BLaER1 (cell line): ENCODE measurements at regions not wholly inside any gene's neighbourhood (a gene's known extent, or its start where the extent isn't known, plus 50 kb on each side); places are given as distances from the start of the nearest gene placed in this dataset.

ENCODE experiments used
- H3K27ac ChIP-seq: shearing (Covaris generic); formaldehyde crosslinking; 2 replicates; pipeline ENCODE4 v1.8.1; 2022
- H3K27me3 ChIP-seq: shearing (Covaris generic); formaldehyde crosslinking; 2 replicates; pipeline ENCODE4 v1.8.1; 2022
- H3K36me3 ChIP-seq: shearing (Covaris generic); formaldehyde crosslinking; 2 replicates; pipeline ENCODE4 v1.8.1; 2022
- H3K4me1 ChIP-seq: shearing (Covaris generic); formaldehyde crosslinking; 2 replicates; pipeline ENCODE4 v1.8.1; 2022
- H3K4me2 ChIP-seq: shearing (Covaris generic); formaldehyde crosslinking; 2 replicates; pipeline ENCODE4 v1.8.1; 2022
- H3K4me3 ChIP-seq: shearing (Covaris generic); formaldehyde crosslinking; 2 replicates; pipeline ENCODE4 v1.8.1; 2022
- H3K9ac ChIP-seq: shearing (Covaris generic); formaldehyde crosslinking; 2 replicates; pipeline ENCODE4 v1.8.1; 2022
- H3K9me3 ChIP-seq: shearing (Covaris generic); formaldehyde crosslinking; 2 replicates; pipeline ENCODE4 v1.8.1; 2022
- H4K20me1 ChIP-seq: shearing (Covaris generic); formaldehyde crosslinking; 2 replicates; pipeline ENCODE4 v1.8.1; 2022
- Cebpa-rat ChIP-seq: shearing (Covaris generic); IDR thresholded peaks from 2 replicates; pipeline ENCODE4 v1.8.1; 2022

DNA sequence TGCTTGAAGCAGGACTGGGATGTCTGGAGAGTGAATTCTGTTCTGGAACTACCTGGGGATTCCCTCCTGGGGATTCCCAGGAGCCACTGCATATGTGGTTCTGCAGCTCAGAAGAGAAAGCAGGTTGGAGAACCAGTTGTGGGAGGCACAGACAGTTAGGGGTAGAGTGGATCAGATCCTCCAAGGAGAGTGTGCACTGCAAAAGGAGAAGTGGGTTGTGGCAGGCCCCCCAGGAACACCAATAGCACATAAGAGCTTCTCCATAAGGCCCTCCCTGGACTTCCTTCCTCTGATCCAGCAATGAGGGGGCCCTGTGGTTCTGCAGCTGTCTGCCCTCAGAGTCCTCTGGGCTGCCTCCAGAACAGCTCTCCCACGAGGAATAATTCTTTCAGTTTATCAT, 369.2 kb upstream of the CNR1 start:
- H3K4me1 ChIP-seq, result peaks cover 30% of the 10 kb centered on the region
- H3K27ac ChIP-seq, result no peak overlapping the region
- no peaks in the 10 kb centered on the region for H3K9me3 ChIP-seq
- no peaks in the 10 kb centered on the region for H3K36me3 ChIP-seq
- H3K4me3 ChIP-seq, result no peak overlapping the region
- H3K27me3 ChIP-seq, result no peaks in the 10 kb centered on the region
- no peak overlapping the region for H3K9ac ChIP-seq
- no peak for TF ChIP-seq Cebpa-rat
- H4K20me1 ChIP-seq, result no peaks in the 10 kb centered on the region
- peak overlapping the region; percentile 50 for H3K4me2 ChIP-seq

DNA sequence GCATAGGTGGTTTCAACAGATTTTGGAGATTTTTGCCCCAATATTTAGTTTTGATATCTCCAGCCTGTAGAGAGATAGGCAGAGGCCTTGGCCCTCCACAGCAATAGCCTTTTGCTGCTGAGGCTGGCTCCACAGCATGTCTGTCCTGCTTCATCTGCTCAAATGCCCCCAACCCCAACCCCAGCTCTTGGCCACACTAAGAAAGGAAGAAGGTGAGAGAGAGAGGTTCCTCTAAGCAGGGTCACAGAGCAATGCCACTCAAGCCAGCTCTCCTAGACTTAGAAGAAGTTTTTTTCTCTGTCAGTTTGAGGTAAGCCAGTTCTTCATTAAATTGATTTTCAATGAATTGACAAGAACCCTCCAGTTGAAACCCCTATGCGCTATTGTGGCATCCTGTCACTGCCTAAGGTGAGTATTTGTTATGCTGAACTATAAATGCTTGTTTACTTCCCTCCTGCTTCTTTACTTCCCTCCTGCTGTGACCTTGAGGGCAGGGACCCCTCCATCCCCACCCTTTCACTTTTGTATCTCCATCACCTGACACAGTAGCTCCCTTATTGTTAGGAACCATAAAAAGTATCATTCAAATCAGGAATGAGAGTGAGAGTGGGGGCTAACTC, 366.2 kb upstream of the CNR1 start:
- Histone ChIP-seq H3K4me1 (peaks cover 30% of the 10 kb centered on the region), H3K27me3 (no peaks in the 10 kb centered on the region), H3K36me3 (no peaks in the 10 kb centered on the region), H4K20me1 (no peaks in the 10 kb centered on the region), H3K27ac (no peak overlapping the region), H3K9me3 (no peaks in the 10 kb centered on the region), H3K4me2 (no peak overlapping the region), H3K9ac (no peak overlapping the region), H3K4me3 (no peak overlapping the region)
- TF ChIP-seq Cebpa-rat, result no peak

DNA sequence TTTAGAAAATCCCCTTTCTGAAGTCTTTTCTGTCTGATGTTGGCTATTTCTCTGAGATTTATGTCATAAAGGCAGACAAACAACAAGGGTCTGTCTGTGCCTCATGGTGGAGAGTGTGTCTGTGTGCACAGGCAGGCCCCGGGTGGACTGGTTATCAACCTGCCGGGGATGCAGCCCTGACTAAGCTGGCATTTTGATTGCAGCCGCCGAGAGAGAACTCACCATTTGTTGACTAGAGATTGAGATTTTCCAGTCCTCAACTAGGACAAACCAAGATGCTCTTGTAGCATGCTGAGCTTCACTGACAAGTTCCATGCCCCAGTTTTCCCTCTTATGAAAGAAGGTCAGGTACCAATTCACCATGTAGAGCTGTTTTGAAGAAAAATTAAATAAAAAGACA, 363.6 kb upstream of the CNR1 start:
- Histone ChIP-seq H3K4me2 (no peak overlapping the region), H3K9ac (no peak overlapping the region), H3K4me3 (no peak overlapping the region), H3K9me3 (no peaks in the 10 kb centered on the region), H3K27me3 (no peaks in the 10 kb centered on the region), H3K36me3 (no peaks in the 10 kb centered on the region), H3K4me1 (peaks cover 13% of the 10 kb centered on the region), H4K20me1 (no peaks in the 10 kb centered on the region), H3K27ac (no peak overlapping the region)
- no peak for TF ChIP-seq Cebpa-rat

DNA sequence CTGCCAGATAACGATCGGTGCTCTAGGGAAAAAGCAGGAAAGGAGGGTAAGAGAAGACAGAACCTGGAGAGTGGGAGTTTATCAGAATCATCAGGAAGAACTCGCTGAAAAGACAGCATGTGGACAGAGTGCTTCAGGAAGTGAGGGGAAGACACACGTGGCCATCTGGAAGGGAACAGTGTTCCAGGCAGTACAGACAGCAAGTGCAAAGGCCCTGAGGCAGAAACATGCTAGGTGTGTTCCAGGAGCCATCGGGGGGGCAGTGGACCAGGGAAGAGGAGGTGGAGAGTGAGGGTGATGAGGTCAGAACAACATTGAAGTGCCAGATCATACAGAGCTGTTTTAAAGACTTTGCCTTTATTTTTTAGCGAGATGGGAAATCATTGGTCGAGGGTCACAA, 354.3 kb upstream of the CNR1 start:
- no peak overlapping the region for H3K4me2 ChIP-seq
- H3K4me1 ChIP-seq, result no peaks in the 10 kb centered on the region
- no peaks in the 10 kb centered on the region for H3K9me3 ChIP-seq
- H3K27me3 ChIP-seq, result no peaks in the 10 kb centered on the region
- no peak for TF ChIP-seq Cebpa-rat
- no peaks in the 10 kb centered on the region for H4K20me1 ChIP-seq
- no peaks in the 10 kb centered on the region for H3K36me3 ChIP-seq
- no peak overlapping the region for H3K9ac ChIP-seq
- H3K4me3 ChIP-seq, result no peak overlapping the region
- no peak overlapping the region for H3K27ac ChIP-seq

DNA sequence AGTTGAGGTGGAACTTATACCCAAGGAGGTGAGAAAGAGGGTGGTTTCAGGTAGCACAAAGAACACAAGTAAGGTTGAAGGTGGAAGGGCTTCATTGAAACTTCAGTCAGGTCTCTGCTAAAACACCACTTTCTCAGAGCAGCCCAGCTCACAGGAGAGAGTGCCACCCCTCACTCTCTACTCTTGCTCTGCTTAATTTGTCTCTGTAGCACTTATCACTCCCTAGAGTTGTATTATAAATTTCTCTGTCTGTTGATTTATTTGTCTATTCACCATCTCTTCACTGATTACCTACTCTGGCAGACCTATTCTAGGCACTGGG, 353.8 kb upstream of the CNR1 start:
- H3K36me3 ChIP-seq, result no peaks in the 10 kb centered on the region
- H3K4me3 ChIP-seq, result no peak overlapping the region
- H3K27me3 ChIP-seq, result no peaks in the 10 kb centered on the region
- H3K4me1 ChIP-seq, result no peaks in the 10 kb centered on the region
- TF ChIP-seq Cebpa-rat, result no peak
- H3K9ac ChIP-seq, result no peak overlapping the region
- no peaks in the 10 kb centered on the region for H3K9me3 ChIP-seq
- no peak overlapping the region for H3K4me2 ChIP-seq
- H4K20me1 ChIP-seq, result no peaks in the 10 kb centered on the region
- no peak overlapping the region for H3K27ac ChIP-seq

DNA sequence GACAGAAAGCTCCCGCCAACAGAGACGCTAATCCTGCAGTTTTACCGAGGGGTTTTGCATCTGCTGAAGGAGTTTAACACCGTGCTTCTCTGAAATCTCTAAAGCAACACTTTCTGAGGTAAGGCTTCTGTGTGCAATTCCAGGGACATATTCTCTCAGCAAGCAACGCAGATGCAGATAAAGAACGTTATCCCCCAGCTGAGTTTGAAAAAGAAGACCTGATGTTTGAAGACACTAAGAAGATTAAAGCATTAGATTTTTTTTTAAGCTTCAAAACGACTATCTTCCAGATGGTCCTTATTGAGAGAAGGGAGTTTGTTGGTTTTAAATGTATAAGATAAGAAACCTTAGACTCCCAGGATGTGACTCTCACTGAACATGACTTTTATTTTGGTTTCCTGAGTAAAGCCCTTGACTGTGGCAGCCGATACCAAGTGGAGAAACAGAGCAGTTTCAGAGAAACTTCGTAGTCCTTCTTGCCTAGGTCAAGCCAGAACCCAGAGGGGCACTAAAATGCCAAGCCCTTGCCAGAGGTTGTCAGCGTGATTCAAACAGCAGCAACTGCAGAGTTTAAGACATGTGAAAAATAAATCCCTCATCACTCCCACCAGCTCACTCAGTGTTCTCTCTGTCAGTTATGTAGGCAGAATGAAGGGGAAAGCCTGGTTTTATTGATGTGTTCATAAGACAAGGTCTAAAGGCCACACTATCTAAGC, 353.3 kb upstream of the CNR1 start:
- Histone ChIP-seq H3K4me2 (no peak overlapping the region), H3K27ac (no peak overlapping the region), H3K36me3 (no peaks in the 10 kb centered on the region), H4K20me1 (no peaks in the 10 kb centered on the region), H3K9ac (no peak overlapping the region), H3K4me1 (no peaks in the 10 kb centered on the region), H3K4me3 (no peak overlapping the region), H3K27me3 (no peaks in the 10 kb centered on the region), H3K9me3 (no peaks in the 10 kb centered on the region)
- TF ChIP-seq Cebpa-rat, result no peak

DNA sequence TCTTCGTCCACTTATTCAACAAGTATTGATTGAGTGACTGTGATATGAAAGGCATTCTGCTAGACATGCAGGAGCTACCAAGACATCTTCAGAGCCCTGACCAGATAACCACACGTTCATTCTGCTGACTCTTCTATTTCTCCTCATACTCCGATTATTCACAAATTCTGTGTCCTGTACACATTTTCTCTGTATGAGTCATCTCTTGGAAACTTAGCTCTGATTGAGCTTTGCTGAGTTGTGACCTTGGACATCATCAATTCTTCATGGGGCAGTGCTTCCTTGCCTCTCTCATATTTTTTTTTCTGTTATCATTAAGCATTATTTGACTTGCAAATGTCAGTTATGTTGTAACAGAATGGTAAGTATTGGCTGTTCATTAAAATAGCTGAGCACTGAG, 351.6 kb upstream of the CNR1 start:
- no peak overlapping the region for H3K27ac ChIP-seq
- no peaks in the 10 kb centered on the region for H3K36me3 ChIP-seq
- H3K9me3 ChIP-seq, result no peaks in the 10 kb centered on the region
- TF ChIP-seq Cebpa-rat, result no peak
- no peaks in the 10 kb centered on the region for H3K27me3 ChIP-seq
- no peak overlapping the region for H3K4me3 ChIP-seq
- H3K9ac ChIP-seq, result no peak overlapping the region
- no peak overlapping the region for H3K4me2 ChIP-seq
- no peaks in the 10 kb centered on the region for H4K20me1 ChIP-seq
- H3K4me1 ChIP-seq, result no peaks in the 10 kb centered on the region

DNA sequence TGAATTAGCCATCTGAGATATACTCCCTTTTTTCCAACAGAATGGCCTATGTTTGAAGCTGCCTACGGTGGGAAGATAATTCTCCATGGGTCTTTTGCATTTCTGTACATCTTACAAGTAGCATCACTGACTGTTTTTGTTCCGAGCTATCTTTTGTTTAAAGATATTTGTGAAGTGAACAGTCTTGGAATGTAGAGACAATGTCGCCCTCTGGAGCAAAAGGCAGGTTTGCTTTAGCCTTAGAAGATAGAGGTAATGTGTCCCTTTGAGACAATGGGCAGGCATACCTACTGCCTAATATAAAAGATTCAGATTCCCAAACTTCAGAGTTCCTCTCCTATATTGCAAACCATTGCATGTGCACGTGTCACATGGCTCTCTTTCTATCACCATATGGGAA, 347.8 kb upstream of the CNR1 start:
- no peak overlapping the region for H3K4me2 ChIP-seq
- TF ChIP-seq Cebpa-rat, result no peak

DNA sequence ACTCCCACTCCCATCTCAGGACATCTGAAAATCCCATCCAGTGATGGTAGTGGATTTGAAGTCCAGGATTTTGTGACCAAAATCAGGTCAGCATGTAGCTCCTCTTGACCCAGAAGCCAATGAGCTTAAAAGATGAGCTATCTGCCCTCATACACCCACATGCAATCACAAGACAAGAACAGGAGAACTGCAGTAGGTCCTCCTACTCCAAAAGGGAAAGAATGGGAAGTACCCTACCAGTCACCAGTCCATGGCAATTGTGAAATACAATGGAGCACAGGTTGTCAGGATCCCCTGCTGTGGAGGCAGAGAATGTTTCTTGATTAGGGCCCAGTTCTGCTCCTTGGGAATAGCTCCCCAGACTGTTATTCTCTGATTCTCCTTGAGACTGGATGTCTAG, 347.3 kb upstream of the CNR1 start:
- Histone ChIP-seq H3K9ac (no peak overlapping the region), H4K20me1 (no peaks in the 10 kb centered on the region), H3K27me3 (no peaks in the 10 kb centered on the region), H3K4me3 (no peak overlapping the region), H3K4me2 (no peak overlapping the region), H3K4me1 (no peaks in the 10 kb centered on the region), H3K9me3 (no peaks in the 10 kb centered on the region), H3K36me3 (no peaks in the 10 kb centered on the region), H3K27ac (no peak overlapping the region)
- TF ChIP-seq Cebpa-rat, result no peak

More for the DNA sequence above, 347.8 kb upstream of the CNR1 start:
- no peaks in the 10 kb centered on the region for H4K20me1 ChIP-seq
- no peak overlapping the region for H3K9ac ChIP-seq
- H3K4me1 ChIP-seq, result no peaks in the 10 kb centered on the region
- H3K9me3 ChIP-seq, result no peaks in the 10 kb centered on the region
- H3K27ac ChIP-seq, result no peak overlapping the region
- no peaks in the 10 kb centered on the region for H3K36me3 ChIP-seq
- no peaks in the 10 kb centered on the region for H3K27me3 ChIP-seq
- H3K4me3 ChIP-seq, result no peak overlapping the region

DNA sequence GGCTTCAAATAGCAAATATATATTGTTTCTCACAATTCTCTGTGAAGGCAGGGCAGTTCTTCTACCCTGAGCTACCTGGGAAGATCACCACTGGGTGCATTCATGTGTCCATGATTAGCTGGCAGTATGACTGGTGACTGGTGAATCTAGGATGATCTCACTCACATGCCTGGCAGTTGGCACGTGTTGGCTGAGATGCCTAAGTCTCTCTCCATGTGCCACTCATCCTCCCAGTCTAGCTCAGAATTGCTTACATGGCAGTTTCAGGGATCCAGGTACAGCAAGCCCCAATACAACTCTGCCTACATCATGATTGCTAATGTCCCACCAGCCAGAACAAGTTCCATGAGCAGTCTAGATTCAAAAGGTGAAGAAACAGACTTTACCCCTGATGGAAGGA, 346.8 kb upstream of the CNR1 start:
- Histone ChIP-seq H3K4me1 (no peaks in the 10 kb centered on the region), H3K4me3 (no peak overlapping the region), H3K9ac (no peak overlapping the region), H3K36me3 (no peaks in the 10 kb centered on the region), H4K20me1 (no peaks in the 10 kb centered on the region), H3K27ac (no peak overlapping the region), H3K27me3 (no peaks in the 10 kb centered on the region), H3K4me2 (no peak overlapping the region), H3K9me3 (no peaks in the 10 kb centered on the region)
- no peak for TF ChIP-seq Cebpa-rat

DNA sequence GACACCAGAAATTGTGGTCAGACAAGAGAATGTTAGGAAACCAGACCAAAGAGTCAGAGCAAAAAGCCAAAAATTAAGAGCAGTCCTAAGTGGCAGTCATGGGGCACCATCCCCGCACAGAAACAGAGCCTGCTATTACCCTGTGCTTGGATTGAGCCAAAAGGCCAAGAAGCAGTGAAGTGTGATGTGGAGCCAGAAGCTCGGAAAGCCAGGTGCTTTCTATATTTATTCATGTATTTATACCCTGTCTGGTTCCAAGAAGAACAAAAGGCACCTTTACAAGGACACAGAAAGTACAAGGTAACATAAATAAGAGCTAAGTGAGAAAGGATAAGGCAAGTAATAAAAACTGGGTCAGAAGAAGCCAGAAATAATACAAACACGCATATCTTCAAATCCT, 336.2 kb upstream of the CNR1 start:
- H3K9ac ChIP-seq, result no peak overlapping the region
- no peaks in the 10 kb centered on the region for H3K27me3 ChIP-seq
- no peak overlapping the region for H3K4me2 ChIP-seq
- H3K4me3 ChIP-seq, result no peak overlapping the region
- no peak for TF ChIP-seq Cebpa-rat
- no peaks in the 10 kb centered on the region for H3K36me3 ChIP-seq
- no peaks in the 10 kb centered on the region for H4K20me1 ChIP-seq
- H3K4me1 ChIP-seq, result 0 out of 2 replicates have a peak, but pooled peaks cover 7% of the 10 kb centered on the region
- no peak overlapping the region for H3K27ac ChIP-seq
- peaks cover 18% of the 10 kb centered on the region for H3K9me3 ChIP-seq
